K562 (cell line): ENCODE measurements at regions not wholly inside any gene's neighbourhood (a gene's known extent, or its start where the extent isn't known, plus 50 kb on each side); places are given as distances from the start of the nearest gene placed in this dataset.

Source experiments
- ATAC-seq: fragments of 200-7000 bp; cut with Tn5 transposase; 3 replicates; pipeline ENCODE4 v1.9.1; 2020; ENCODE audit warnings: moderate library complexity
- BruUV-seq: library from RNA; stranded (reverse); fragments of 400-500 nt; replicated peaks from 2 replicates; lab custom pipeline; 2021; lab: Mats Ljungman, UMichigan
- CTCF ChIA-PET: fragments of 300-600 bp; formaldehyde crosslinking; extraction: SDS; loops from one replicate; lab custom pipeline; 2021; ENCODE audit warnings: low intra/inter-chr PET ratio; lab: Yijun Ruan, JAX
- POLR2A ChIA-PET: fragments of 300-600, 350-650 bp; sonication (Branson Sonifier 250); formaldehyde crosslinking; extraction: SDS; loops from one replicate; lab custom pipeline; 2021; ENCODE audit warnings: antibody characterized with exemption, inconsistent platforms; lab: Yijun Ruan, JAX
- DNase-seq, 4 experiments: peaks; one replicate each; pipeline versions ENCODE4 v3.0.0 to v3.0.0-alpha.2; 2011 to 2018; ENCODE audit warnings: low spot score in 3 of 4, mixed read lengths in 3 of 4; ENCODE audit errors: extremely low read depth in 1 of 4
- FAIRE-seq: peaks from 2 replicates; lab custom pipeline; 2011; peaks lifted over from hg19 to GRCh38; lab: Jason Lieb, UNC
- H2AFZ ChIP-seq: 2 replicates; pipeline ENCODE4 v1.6.0; 2011; ENCODE audit warnings: low read depth, low read length, control low read depth, inconsistent platforms
- H3K27ac ChIP-seq: fragments of 200-600 bp; 3 replicates; pipeline ENCODE4 v1.8.0; 2011; ENCODE audit warnings: low read depth, mild to moderate bottlenecking, control low read depth, inconsistent platforms, low read length, moderate library complexity, mixed read lengths; ENCODE audit errors: extremely low read depth
- H3K27me3 ChIP-seq, 2 experiments: fragments of 300-600 bp in 1 of 2; 2 replicates in 1 of 2; 3 replicates in 1 of 2; pipeline versions ENCODE4 v1.6.0 to v1.8.0; 2011; ENCODE audit warnings: inconsistent platforms in 2 of 2, low read length in 2 of 2, mild to moderate bottlenecking in 1 of 2, mixed read lengths in 1 of 2, moderate library complexity in 1 of 2; ENCODE audit not compliant: control insufficient read depth in 2 of 2, insufficient read depth in 2 of 2
- H3K36me3 ChIP-seq: fragments of 300-600 bp; 3 replicates; pipeline ENCODE4 v1.8.0; 2011; ENCODE audit warnings: mild to moderate bottlenecking, low read length, inconsistent platforms; ENCODE audit not compliant: control insufficient read depth, insufficient read depth
- H3K4me1 ChIP-seq, 2 experiments: fragments of 200-600 bp in 1 of 2; replicated peaks in 1 of 2; 2 replicates in 1 of 2; 3 replicates in 1 of 2; pipeline versions ENCODE4 v1.5.1 to v1.8.0; 2011; ENCODE audit warnings: inconsistent platforms in 2 of 2, low read length in 2 of 2, mild to moderate bottlenecking in 1 of 2, mixed read lengths in 1 of 2, moderate library complexity in 1 of 2; ENCODE audit not compliant: control insufficient read depth in 2 of 2, insufficient read depth in 2 of 2
- H3K4me2 ChIP-seq: 2 replicates; pipeline ENCODE4 v1.6.1; 2011; ENCODE audit warnings: low read length, control low read depth, inconsistent platforms, mixed read lengths; ENCODE audit not compliant: insufficient read depth
- H3K4me3 ChIP-seq: fragments of 200-600 bp; sonication (generic), shearing (Covaris generic); 2 replicates; pipeline ENCODE4 v1.5.1; 2016; ENCODE audit warnings: control low read depth, inconsistent platforms
- H3K79me2 ChIP-seq: fragments of 200-600 bp; 3 replicates; pipeline ENCODE4 v1.8.0; 2011; ENCODE audit warnings: low read length, inconsistent platforms; ENCODE audit not compliant: control insufficient read depth, insufficient read depth
- H3K9ac ChIP-seq, 2 experiments: 2 replicates each; pipeline versions ENCODE4 v1.6.0 to v1.6.1; 2011; ENCODE audit warnings: low read depth in 2 of 2, low read length in 2 of 2, control low read depth in 1 of 2, inconsistent platforms in 1 of 2, mild to moderate bottlenecking in 1 of 2, mixed read lengths in 1 of 2; ENCODE audit not compliant: insufficient read depth in 1 of 2
- H3K9me1 ChIP-seq: one replicate; pipeline ENCODE4 v1.6.0; 2011; ENCODE audit warnings: inconsistent platforms, mild to moderate bottlenecking, low read length, moderate library complexity; ENCODE audit not compliant: control insufficient read depth, insufficient read depth
- H3K9me3 ChIP-seq: replicated peaks from 2 replicates; pipeline ENCODE4 v1.5.1; 2011; ENCODE audit warnings: low read depth, low read length, inconsistent platforms; ENCODE audit not compliant: control insufficient read depth, insufficient read depth
- H4K20me1 ChIP-seq: replicated peaks from 2 replicates; pipeline ENCODE4 v1.6.1; 2011; ENCODE audit warnings: low read length, inconsistent platforms, mixed read lengths; ENCODE audit not compliant: control insufficient read depth, insufficient read depth
- CBFB ChIP-seq: sonication (generic); formaldehyde crosslinking; IDR thresholded peaks from 2 replicates; pipeline ENCODE4 v1.4.0; 2020; ENCODE audit warnings: mild to moderate bottlenecking, missing genetic modification reagents
- CEBPB ChIP-seq: fragments of 450-650 bp; IDR thresholded peaks from 2 replicates; pipeline ENCODE4 v1.6.1; 2016; ENCODE audit warnings: missing genetic modification characterization, missing compliant biosample characterization
- CTBP1 ChIP-seq: fragments of 450-650 bp; IDR thresholded peaks from 2 replicates; pipeline ENCODE4 v1.6.1; 2016; ENCODE audit warnings: borderline replicate concordance
- DACH1 ChIP-seq: fragments of 450-650 bp; IDR thresholded peaks from 2 replicates; pipeline ENCODE4 v1.6.1; 2018; ENCODE audit not compliant: partially characterized antibody
- DNMT1 ChIP-seq: fragments of 450-650 bp; IDR thresholded peaks from 2 replicates; pipeline ENCODE4 v1.6.1; 2016; ENCODE audit warnings: antibody characterized with exemption, mild to moderate bottlenecking
- KAT8 ChIP-seq: fragments of 450-650 bp; IDR thresholded peaks from 2 replicates; pipeline ENCODE4 v1.6.1; 2016; ENCODE audit warnings: low read depth, mild to moderate bottlenecking
- LEF1 ChIP-seq: fragments of 450-650 bp; IDR thresholded peaks from 2 replicates; pipeline ENCODE4 v1.6.1; 2016; ENCODE audit warnings: mild to moderate bottlenecking
- PHTF2 ChIP-seq: fragments of 250-450 bp; sonication (Bioruptor Pico); IDR thresholded peaks from 2 replicates; pipeline ENCODE4 v1.5.0; 2021; ENCODE audit warnings: mild to moderate bottlenecking
- TARDBP ChIP-seq: fragments of 450-650 bp; IDR thresholded peaks from 2 replicates; pipeline ENCODE4 v1.6.1; 2016
- whole genome bisulfite sequencing: fragments of 100-300 bp; shearing (Covaris generic); methylation state at CpG from one replicate; pipeline ENCODE4 v1.1.6; 2016; ENCODE audit warnings: low coverage, mixed read lengths; ENCODE audit not compliant: insufficient coverage; ENCODE audit errors: missing lambda C conversion rate; 5-methylcytosine and 5-hydroxymethylcytosine counted together
- in situ Hi-C: fragments of 300-500 bp; cut with MboI; formaldehyde crosslinking; loops from 4 replicates; pipeline ENCODE4 v1.15.0; 2018; ENCODE audit warnings: inconsistent platforms, mixed read lengths
- intact Hi-C: fragments of 100-400 bp; cut with micrococcal nuclease; formaldehyde crosslinking; loops from 2 replicates; pipeline ENCODE4 v1.14.2; 2022

GRCh38 chr7:109836016-109836415 is 1254.9 kb upstream of the LRRN3 start:
- H3K9me1 ChIP-seq: no peaks in the 10 kb centered on the region
- TF ChIP-seq KAT8 (no peak), LEF1 (no peak), DACH1 (no peak), CEBPB (tag) (no peak)
- no peak for FAIRE-seq
- H3K79me2 ChIP-seq: no peaks in the 10 kb centered on the region
- DNase-seq: no peak
- H3K36me3 ChIP-seq: no peaks in the 10 kb centered on the region
- no peak overlapping the region for H3K27ac ChIP-seq
- BruUV-seq: no TSS peak
- no peaks in the 10 kb centered on the region for H4K20me1 ChIP-seq
- POLR2A ChIA-PET: interaction anchor here (1.1 kb wide), 1 partner anchor 41 kb away, joined by 3 read pairs; no protein-coding TSS in a partner anchor
- no peak overlapping the region for H3K4me3 ChIP-seq
- in situ Hi-C loops (loop anchor here (10.0 kb wide), 1 partner anchor 61 kb away; no protein-coding TSS in a partner anchor), intact Hi-C loops (loop anchor here (10.0 kb wide), 1 partner anchor 91 kb away; no protein-coding TSS in a partner anchor)
- no peaks in the 10 kb centered on the region for H3K27me3 ChIP-seq
- H2AFZ ChIP-seq: no peak overlapping the region
- WGBS: 0% methylated on average over 3 of the region's 3 CpGs
- H3K4me1 ChIP-seq: no peaks in the 10 kb centered on the region
- ATAC-seq: no peak
- CTCF ChIA-PET: no interaction called here
- no peak overlapping the region for H3K4me2 ChIP-seq
- H3K9me3 ChIP-seq: no peaks in the 10 kb centered on the region
- H3K9ac ChIP-seq: no peak overlapping the region

DNA sequence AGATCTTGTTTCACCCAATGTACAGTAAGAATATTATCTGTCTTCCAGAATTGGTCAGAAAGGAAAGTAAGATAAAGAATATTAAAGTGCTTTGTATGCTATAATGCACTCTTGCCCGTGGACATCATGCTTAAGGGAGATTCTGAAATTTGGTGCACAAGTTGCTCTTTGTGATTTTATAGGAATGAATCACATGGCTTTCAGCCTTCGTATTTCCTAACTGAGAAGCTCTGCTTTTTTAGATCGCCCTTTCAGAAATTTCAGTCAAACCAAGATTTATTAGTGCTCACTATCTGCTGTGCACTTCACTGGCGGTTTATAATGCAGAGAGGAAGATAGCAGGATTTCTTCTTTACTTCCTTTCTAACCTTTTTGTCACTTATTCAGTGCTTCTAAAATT is 1248.5 kb upstream of the LRRN3 start:
- ChIA-PET POLR2A (no interaction called here), CTCF (no interaction called here)
- Histone ChIP-seq H3K9me3 (no peaks in the 10 kb centered on the region), H3K4me2 (no peak overlapping the region), H2AFZ (no peak overlapping the region), H3K9me1 (no peaks in the 10 kb centered on the region), H3K9ac (no peak overlapping the region), H3K27me3 (no peaks in the 10 kb centered on the region), H3K4me3 (no peak overlapping the region), H3K36me3 (no peaks in the 10 kb centered on the region), H3K79me2 (no peaks in the 10 kb centered on the region), H3K27ac (no peak overlapping the region), H3K4me1 (no peaks in the 10 kb centered on the region), H4K20me1 (no peaks in the 10 kb centered on the region)
- no TSS peak for BruUV-seq
- FAIRE-seq: no peak
- intact Hi-C loops (loop anchor here (5.0 kb wide), 1 partner anchor 1645 kb away; no protein-coding TSS in a partner anchor), in situ Hi-C loops (no loop called here)
- TF ChIP-seq PHTF2 (CRISPR knock-in tag) (no peak), TARDBP (no peak), CBFB (no peak), CTBP1 (no peak), KAT8 (no peak), DNMT1 (no peak)
- 0% methylated on average over 4 of the region's 4 CpGs for WGBS
- no peak for DNase-seq
- no peak for ATAC-seq
